Hepatocyte (in vitro differentiated cells): ENCODE measurements at regions not wholly inside any gene's neighbourhood (a gene's known extent, or its start where the extent isn't known, plus 50 kb on each side); places are given as distances from the start of the nearest gene placed in this dataset.

ENCODE experiments used
- CTCF ChIP-seq: fragments of 200-600 bp; sonication (generic); IDR thresholded peaks from 2 replicates; pipeline ENCODE4 v1.5.1; 2016; ENCODE audit warnings: antibody characterized with exemption, mild to moderate bottlenecking; ENCODE audit not compliant: poor library complexity
- EZH2 ChIP-seq: fragments of 200-600 bp; sonication (generic); IDR thresholded peaks from 2 replicates; pipeline ENCODE4 v1.6.1; 2016; ENCODE audit warnings: antibody characterized with exemption, mild to moderate bottlenecking, borderline replicate concordance
- EZH2phosphoT487 ChIP-seq: fragments of 200-600 bp; sonication (generic); IDR thresholded peaks from one replicate; pipeline ENCODE4 v1.6.1; 2018; ENCODE audit warnings: antibody characterized with exemption, mild to moderate bottlenecking, low read depth, moderate library complexity; ENCODE audit not compliant: unreplicated experiment, severe bottlenecking

DNA sequence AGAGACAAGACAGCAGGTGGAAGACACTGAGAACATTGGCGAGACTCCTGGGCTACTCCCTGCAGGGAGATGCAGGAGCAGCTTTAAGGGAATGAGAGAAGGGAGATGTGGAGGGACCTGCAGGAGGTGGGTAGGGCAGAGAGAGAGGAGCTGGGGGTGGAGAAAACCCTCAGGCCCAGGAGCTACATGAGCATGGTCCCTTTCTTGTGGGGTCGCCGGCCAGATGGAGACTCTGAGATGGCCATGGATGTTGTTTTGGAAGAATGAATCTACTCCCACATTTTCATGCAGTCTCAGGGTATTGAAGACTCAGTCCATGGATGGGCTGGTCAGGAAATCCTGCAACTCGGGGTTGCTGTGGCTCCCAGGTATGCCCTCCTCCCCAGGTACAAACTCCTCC, 1381.9 kb downstream of the TBC1D22A start:
- TF ChIP-seq CTCF (no peak), EZH2 (no peak), EZH2phosphoT487 (no peak)
